Stomach (tissue), 4 donors: ENCODE measurements at regions not wholly inside any gene's neighbourhood (a gene's known extent, or its start where the extent isn't known, plus 50 kb on each side); places are given as distances from the start of the nearest gene placed in this dataset.

Experiments used
- EP300 ChIP-seq: sonication (generic); formaldehyde crosslinking; IDR thresholded peaks from one replicate; pipeline ENCODE4 v1.6.1; 2017; ENCODE audit warnings: antibody characterized with exemption
- POLR2A ChIP-seq, 4 donors: fragments of 450-650 bp; IDR thresholded peaks; one replicate each; pipeline ENCODE4 v1.6.1; 2016; ENCODE audit warnings: antibody characterized with exemption in 4 of 4, control low read depth in 2 of 4, mild to moderate bottlenecking in 1 of 4, moderate library complexity in 1 of 4
- TF ChIP-seq, protein P1 (sequence below), 7 experiments: fragments of 450-650 bp in 4 of 7; fragments of 200-600 bp in 3 of 7; sonication (generic) in 3 of 7; IDR thresholded peaks; one replicate each; pipeline ENCODE4 v1.5.1; 2016 to 2019; ENCODE audit warnings: antibody characterized with exemption in 7 of 7, control low read depth in 2 of 7, mild to moderate bottlenecking in 1 of 7

DNA sequence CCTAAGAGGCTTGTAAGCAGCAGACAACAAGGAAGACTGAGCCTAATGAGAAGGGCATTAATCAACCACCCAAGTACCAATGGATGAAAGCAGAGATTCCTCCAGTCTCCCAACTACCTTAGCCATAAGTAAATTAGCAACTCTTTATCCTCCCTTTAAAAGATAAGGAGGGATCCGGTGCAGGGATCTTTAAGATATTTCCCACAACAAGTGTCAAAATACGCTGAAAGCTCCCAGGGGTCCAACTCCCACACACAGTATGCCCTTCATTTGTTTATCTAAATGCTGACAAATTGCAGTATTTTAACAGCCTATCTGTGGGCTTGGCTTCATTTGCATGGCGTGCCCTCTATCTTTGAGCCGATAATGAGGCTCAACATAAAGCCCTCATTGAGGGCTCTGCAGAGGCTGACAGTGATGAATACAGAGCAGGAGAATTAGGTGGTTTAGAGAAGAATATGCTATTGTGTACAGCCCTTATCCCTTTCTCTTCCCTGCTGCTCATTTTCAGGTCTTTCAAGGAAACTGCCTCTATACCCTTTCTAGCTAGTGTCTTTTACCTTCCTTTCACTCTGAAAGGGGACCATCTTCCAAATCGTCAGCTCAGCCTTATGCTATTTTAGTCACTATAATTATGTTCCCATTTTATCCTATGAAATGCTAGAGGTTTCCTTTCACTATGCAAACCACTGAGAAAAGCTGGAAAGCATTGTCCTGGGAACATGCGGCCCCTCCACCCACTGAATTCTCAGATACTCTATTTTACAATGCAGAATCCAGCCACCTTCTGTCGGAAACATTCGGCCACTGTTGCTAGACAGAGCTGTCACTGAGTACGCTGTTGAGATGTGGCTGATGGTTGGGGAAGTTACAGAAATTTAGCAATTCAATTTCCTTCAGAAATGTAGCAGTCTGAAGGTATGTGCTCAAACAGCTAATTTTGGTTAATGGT lies 575.2 kb upstream of the JAG1 start:
- TF ChIP-seq, protein P1, sequence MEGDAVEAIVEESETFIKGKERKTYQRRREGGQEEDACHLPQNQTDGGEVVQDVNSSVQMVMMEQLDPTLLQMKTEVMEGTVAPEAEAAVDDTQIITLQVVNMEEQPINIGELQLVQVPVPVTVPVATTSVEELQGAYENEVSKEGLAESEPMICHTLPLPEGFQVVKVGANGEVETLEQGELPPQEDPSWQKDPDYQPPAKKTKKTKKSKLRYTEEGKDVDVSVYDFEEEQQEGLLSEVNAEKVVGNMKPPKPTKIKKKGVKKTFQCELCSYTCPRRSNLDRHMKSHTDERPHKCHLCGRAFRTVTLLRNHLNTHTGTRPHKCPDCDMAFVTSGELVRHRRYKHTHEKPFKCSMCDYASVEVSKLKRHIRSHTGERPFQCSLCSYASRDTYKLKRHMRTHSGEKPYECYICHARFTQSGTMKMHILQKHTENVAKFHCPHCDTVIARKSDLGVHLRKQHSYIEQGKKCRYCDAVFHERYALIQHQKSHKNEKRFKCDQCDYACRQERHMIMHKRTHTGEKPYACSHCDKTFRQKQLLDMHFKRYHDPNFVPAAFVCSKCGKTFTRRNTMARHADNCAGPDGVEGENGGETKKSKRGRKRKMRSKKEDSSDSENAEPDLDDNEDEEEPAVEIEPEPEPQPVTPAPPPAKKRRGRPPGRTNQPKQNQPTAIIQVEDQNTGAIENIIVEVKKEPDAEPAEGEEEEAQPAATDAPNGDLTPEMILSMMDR (IDR thresholded peaks at IDR 0.05): no peak
- TF ChIP-seq POLR2A (IDR thresholded peaks at IDR 0.05): no peak
- TF ChIP-seq EP300: no peak
